Left kidney (tissue), 1 donor: ENCODE measurements at regions not wholly inside any gene's neighbourhood (a gene's known extent, or its start where the extent isn't known, plus 50 kb on each side); places are given as distances from the start of the nearest gene placed in this dataset.

Source experiments
- DNase-seq: peaks from one replicate; pipeline ENCODE4 v3.0.0-alpha.2; 2013

DNA sequence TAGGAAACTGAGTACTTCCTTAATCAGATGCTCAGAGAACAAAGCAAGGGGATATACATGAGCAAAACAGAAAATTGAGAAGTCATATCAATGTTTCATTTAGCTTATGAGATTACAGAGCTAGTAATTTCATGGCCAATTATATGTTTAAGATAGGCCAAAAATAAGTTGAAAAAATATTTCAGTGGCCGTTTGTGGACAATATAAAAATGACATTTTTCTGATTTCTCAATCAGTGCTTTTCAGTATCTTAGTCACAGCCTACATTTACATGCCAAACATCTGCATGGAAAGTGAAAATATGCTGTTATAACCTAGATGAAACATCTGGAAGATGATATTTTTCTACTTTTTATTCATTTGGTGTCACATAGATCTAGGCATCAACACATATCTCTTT lies 192.5 kb downstream of the HLX start:
- no peak for DNase-seq

DNA sequence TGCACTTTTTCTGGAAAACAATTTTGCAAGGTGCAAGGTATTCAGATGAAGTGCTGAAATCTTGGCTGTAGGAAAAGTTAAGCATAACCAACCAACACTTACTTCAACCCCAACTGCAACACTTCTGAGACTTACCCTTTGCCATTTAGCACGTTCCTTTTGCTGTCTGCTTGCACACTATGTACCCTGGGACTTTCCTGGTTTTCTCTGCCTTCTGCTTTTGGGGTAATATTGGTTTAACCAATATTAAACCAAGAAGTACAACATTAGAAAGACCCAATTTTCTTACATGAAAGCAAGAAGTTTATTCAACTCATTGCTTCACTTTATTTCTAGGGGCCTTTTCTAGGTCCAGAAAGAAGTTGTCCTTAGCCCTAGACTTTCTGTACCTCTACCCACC lies 193.0 kb downstream of the HLX start:
- no peak for DNase-seq

DNA sequence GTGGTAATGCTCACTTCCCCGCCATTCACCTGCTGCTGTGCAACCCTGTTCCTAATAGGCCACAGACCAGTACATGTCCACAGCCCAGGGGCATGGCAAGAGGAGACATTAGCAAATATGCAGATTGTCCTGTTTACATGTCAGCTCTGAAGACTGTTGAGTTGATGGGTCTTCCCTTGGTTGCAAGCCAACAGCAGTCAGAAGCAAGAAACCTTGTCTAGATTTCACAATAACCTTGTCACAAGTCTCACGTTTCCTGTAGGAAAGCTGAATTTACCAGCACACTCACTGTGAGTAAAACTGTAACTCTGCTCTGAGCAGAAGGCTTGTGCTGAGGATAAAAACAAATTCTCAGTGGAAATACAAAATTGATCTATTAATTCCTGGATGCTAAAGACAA lies 195.1 kb downstream of the HLX start:
- DNase-seq, result no peak

- DNase-seq, result no peak
Observed at GRCh38 chr1:221075911-221076310, 196.7 kb downstream of the HLX start.

GRCh38 chr1:221076391-221076811 lies 197.2 kb downstream of the HLX start:
- DNase-seq, result no peak

DNA sequence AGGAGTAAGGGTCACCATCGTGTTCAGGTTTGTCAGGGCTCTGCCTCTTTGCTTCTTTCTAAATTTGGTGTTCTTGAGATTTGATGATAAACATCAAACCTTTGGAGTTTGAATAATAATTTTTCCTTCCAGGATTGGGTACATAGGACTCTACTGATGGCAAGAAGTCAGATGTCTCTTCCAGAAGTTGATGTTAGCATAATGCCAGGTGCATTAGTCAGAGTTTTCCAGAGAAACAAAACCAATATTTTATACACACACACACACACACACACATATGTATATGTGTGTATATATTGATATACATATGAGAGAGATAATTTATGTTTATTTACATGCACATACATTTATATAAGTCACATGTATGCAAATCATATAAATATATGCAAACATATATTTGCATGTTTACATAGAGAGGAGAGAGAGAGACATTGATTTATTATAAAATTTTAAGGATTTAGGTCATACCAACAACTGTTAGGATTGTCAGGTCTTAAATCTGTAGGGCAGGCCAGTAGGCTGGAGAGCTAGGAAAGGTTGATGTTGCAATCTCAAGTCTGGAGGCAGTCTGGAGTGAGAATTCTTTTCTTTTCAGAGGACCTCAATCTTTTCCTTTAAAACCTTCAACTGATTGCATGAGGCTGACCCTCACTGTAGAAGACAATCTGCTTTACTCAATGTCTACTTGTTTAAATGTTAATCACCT lies 199.2 kb downstream of the HLX start:
- no peak for DNase-seq

- DNase-seq, result no peak
Observed at GRCh38 chr1:221083902-221084301, 204.7 kb downstream of the HLX start.

GRCh38 chr1:221084681-221085080 lies 205.4 kb downstream of the HLX start:
- DNase-seq, result no peak

DNA sequence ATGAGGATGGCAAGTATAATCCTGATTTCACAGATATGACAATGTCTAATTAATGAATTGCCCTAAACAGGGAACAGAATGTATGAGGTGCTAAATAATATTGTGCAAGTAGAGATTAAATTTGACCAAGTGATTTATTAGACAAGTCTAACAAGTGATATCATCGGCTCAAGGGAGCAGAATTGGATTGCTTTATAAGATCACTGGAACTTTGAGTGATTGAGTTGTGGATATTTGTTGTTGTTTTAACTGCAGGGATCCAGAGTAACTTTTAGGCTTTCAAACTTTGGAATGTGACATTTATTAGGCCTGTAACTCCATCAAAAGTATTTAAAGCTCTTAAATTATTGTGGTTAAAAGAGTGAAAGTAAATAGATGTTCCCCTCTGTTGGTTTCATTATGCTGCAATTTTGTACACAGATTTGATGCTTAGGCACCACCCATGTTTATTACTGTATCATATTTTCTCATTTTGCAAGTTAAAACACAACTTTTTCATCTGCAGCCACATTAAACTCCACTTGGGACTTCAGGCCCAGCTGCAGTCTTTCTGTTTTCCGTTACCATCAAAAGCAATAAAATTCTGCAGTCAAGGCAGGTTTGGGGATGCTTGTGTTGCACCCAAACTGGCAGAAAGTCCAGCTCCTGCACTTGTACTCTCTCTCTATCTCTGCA lies 206.6 kb downstream of the HLX start:
- no peak for DNase-seq

DNA sequence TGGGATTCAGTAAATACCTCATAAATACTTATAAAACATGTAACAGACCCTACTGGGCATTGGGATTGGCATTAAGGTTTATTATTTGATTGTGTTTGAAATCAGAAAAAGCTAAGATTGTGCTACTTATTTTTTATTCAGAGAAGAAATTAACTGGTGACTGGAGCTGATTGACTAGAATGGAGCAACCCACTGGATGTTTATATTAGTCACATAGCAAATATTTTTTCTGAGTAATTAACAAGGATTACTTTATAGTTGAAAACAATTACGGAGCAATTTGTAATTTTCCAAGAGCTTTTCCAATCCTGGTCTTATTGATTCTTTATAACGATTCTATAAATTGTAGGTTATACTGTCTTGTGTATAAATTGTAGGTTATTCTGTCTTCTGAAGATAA lies 208.7 kb downstream of the HLX start:
- DNase-seq, result no peak

DNA sequence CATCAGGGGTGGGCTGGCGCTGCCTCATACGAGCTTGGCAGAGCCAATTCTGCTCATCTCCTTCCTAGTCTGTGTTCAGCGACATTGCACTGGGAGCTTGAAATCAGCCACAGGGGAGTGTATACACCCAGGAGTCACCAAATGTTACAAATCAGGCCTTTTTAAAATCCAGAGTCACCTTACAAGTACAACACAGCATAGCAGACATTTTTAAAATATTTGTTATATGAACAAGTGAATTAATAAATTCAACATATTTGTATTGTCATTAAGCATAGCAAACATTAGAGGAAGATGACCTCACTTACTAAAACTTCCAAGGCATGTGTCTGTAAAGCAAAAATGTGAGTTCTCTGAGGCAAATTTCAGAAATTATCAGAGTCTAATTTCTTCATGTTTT lies 210.0 kb downstream of the HLX start:
- no peak for DNase-seq

DNA sequence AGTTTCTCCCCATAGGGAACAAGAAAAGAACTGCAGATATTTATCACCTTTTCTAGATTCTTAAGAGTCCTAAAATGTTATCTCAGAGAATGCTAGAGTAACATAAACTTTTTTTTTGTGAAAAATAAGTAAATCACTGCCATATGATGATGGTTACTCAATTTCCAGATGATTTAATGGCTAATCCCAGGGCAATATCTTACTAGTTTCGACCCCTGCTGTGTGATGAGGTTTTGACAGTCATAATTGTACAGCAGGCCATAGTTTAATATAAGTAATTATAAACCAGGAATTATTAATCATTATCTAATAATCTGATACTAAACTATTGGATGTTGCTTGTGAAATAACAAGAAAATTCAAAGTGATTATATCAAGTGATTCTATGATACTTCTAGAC lies 210.6 kb downstream of the HLX start:
- no peak for DNase-seq

- no peak for DNase-seq
Observed at GRCh38 chr1:221093903-221094791, 214.9 kb downstream of the HLX start.

GRCh38 chr1:221097479-221098281 lies 218.4 kb downstream of the HLX start:
- DNase-seq, result no peak

- DNase-seq, result no peak
Observed at GRCh38 chr1:221098471-221099405, 219.5 kb downstream of the HLX start.

- no peak for DNase-seq
Observed at GRCh38 chr1:221099747-221100595, 220.7 kb downstream of the HLX start.

DNA sequence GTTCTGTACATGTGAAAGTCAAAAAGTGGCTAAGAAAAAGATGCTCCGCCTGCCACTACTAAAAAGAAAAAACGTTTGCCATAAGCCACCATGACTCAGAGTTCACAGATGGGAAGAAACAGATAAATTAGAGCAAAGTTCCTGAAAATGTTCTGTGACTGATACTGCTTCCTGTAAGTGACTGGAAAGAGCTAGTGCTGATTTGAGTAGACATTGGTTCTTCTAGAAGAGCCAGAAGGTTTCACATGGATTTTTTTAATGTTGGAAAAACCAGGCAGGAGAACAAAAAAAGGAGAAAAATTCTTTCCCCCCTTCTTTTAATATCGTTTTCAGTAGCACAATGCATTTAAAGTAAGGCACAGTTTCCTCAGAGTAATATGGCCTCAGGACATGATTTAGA lies 221.4 kb downstream of the HLX start:
- DNase-seq, result no peak

- DNase-seq, result no peak
Observed at GRCh38 chr1:221101807-221102605, 222.8 kb downstream of the HLX start.

GRCh38 chr1:221104596-221104995 lies 225.4 kb downstream of the HLX start:
- no peak for DNase-seq
